GM19035 (cell line): ENCODE measurements at regions not wholly inside any gene's neighbourhood (a gene's known extent, or its start where the extent isn't known, plus 50 kb on each side); places are given as distances from the start of the nearest gene placed in this dataset.

Experiments used
- ATAC-seq: cut with Tn5 transposase; IDR thresholded peaks from one replicate; pipeline ENCODE4 v1.9.1; 2021; ENCODE audit not compliant: unreplicated experiment

- peak; percentile 29 for ATAC-seq
These were observed 58.1 kb upstream of the MEF2A start for GRCh38 chr15:99507504-99508310.

- no peak for ATAC-seq
These were observed 57.5 kb upstream of the MEF2A start for GRCh38 chr15:99508311-99508645.

GRCh38 chr15:99508852-99509251 is 56.9 kb upstream of the MEF2A start:
- no peak for ATAC-seq

GRCh38 chr15:99509686-99510461 is 55.9 kb upstream of the MEF2A start:
- no peak for ATAC-seq

- no peak for ATAC-seq
These were observed 54.3 kb upstream of the MEF2A start for GRCh38 chr15:99511531-99511865.

GRCh38 chr15:99511866-99512661 is 53.7 kb upstream of the MEF2A start:
- ATAC-seq: peak; percentile 67

GRCh38 chr15:99514306-99514705 is 51.5 kb upstream of the MEF2A start:
- no peak for ATAC-seq
